AG09309 (cell line): ENCODE measurements at regions not wholly inside any gene's neighbourhood (a gene's known extent, or its start where the extent isn't known, plus 50 kb on each side); places are given as distances from the start of the nearest gene placed in this dataset.

ENCODE experiments used
- DNase-seq: peaks from one replicate; pipeline ENCODE4 v3.0.0-alpha.2; 2010; ENCODE audit warnings: low read depth
- H3K4me3 ChIP-seq: 2 replicates; pipeline ENCODE4 v1.5.1; 2011; ENCODE audit warnings: mild to moderate bottlenecking, low read depth, low read length, moderate library complexity; ENCODE audit not compliant: control insufficient read depth
- TF ChIP-seq, protein P1 (sequence below): IDR thresholded peaks from 2 replicates; pipeline ENCODE4 v1.5.1; 2011; ENCODE audit warnings: mild to moderate bottlenecking, low read depth, low read length, inconsistent platforms; ENCODE audit not compliant: insufficient read depth, control insufficient read depth; ENCODE audit errors: missing control alignments

DNA sequence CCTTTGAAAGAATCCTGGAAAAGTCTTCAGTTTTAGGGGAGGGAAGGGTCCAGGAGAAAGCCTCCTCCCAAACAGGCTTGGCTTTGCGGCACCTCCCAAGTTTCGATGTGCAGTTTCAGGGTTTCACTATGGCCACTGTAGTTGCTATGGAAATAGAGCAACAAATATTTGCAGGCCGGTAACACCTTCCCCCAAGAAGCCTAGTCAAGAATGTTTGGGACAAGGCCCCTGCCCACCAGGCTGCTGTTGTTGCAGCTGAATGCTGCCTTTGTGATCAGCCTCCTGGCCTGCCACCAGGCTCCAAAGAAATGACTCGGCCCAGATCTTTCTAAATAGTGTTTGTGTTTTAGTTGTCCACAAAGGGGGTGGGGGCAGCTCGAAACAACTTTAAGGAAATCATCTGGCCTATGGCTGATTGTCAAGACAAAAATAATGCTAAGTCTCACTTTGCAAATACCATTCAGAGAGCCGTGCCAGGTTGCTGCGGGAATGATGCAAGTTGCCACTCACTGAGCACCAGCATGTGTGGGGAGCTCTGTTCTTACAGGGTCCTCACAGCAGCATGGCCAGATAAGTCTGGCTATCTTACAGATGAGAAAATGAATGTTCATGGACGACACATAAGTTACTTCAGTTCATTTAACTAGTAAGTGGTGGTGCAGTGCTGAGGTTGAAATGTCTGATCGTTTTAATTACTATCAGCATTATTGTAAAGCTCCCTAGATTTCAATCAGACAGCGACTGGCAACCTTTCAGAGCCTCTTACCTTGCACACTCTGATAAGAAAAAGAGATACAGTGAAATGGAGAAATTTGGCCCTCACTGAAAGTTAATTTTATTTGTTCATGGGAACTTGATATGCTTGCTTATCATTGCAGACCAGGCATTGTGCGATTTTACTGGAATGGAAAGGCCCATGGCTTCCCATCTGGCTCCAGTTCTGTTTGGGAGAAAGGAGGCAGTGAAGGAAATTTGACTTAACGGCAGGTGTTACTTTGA is 91.2 kb upstream of the JUN start:
- no peak overlapping the region for H3K4me3 ChIP-seq
- DNase-seq, result no peak
- TF ChIP-seq, protein P1, sequence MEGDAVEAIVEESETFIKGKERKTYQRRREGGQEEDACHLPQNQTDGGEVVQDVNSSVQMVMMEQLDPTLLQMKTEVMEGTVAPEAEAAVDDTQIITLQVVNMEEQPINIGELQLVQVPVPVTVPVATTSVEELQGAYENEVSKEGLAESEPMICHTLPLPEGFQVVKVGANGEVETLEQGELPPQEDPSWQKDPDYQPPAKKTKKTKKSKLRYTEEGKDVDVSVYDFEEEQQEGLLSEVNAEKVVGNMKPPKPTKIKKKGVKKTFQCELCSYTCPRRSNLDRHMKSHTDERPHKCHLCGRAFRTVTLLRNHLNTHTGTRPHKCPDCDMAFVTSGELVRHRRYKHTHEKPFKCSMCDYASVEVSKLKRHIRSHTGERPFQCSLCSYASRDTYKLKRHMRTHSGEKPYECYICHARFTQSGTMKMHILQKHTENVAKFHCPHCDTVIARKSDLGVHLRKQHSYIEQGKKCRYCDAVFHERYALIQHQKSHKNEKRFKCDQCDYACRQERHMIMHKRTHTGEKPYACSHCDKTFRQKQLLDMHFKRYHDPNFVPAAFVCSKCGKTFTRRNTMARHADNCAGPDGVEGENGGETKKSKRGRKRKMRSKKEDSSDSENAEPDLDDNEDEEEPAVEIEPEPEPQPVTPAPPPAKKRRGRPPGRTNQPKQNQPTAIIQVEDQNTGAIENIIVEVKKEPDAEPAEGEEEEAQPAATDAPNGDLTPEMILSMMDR, result no peak

DNA sequence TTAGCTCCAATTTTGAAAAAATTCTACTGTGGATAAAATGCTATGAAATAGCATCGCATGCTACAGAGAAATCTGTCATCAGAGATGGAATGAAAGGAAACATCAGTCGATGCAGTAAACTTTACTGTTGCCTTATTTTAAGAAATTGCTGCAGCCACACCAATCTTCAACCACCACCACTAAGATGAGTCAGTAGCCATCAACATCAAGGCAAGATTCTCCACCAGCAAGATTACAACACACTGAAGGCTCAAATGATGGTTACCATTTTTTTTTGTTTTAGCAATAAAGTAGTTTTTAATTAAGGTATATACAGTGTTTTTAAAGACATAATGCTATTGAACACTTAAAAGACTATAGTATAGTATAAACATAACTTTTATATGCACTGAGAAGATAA is 95.6 kb upstream of the JUN start:
- no peak overlapping the region for H3K4me3 ChIP-seq
- no peak for DNase-seq
- TF ChIP-seq, protein P1, result no peak

DNA sequence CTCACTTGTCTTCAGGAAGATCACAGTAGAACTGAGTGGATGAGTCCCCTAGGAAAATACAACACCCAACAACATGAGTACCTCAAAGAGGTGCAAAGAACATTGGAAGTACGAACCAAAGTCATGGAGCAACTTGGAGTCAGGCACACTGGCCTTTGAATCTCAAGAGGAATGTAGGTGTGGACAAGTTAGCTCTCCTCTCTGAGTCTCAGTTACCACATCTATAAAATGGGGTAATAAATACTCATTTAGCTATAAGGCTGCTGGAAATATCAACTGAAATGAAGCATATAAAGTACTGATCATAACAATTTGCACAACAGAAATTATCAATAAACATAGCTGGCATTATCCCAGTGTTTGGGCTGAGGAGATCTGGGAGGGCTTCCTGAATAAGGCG is 96.7 kb upstream of the JUN start:
- no peak overlapping the region for H3K4me3 ChIP-seq
- TF ChIP-seq, protein P1, result no peak
- no peak for DNase-seq

DNA sequence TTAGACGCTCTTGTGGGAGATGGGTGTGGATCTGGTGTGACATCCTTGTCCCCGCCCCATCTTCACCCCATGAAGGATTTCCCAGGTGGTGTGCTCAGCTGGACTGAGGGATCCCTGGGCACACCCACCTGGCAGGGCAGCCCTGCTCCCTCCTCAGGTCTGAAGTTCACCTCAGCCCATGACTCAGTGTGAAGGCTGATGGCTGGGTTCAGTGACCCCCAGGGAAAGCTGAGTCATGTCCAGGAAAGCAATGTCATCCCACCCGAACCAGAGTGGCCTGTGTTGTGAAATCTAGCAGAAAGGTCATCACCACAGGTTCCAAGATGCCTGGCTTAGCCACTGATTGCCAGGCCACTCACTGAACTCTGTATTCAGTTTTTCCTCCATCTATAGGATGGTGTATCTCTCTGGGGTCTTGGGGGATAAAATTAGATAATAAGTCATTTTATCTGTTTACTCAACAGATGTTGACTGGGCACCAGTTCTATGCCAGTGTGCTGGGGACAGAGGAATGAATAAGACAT is 97.7 kb upstream of the JUN start:
- no peak for DNase-seq
- no peak overlapping the region for H3K4me3 ChIP-seq
- TF ChIP-seq, protein P1, result no peak

DNA sequence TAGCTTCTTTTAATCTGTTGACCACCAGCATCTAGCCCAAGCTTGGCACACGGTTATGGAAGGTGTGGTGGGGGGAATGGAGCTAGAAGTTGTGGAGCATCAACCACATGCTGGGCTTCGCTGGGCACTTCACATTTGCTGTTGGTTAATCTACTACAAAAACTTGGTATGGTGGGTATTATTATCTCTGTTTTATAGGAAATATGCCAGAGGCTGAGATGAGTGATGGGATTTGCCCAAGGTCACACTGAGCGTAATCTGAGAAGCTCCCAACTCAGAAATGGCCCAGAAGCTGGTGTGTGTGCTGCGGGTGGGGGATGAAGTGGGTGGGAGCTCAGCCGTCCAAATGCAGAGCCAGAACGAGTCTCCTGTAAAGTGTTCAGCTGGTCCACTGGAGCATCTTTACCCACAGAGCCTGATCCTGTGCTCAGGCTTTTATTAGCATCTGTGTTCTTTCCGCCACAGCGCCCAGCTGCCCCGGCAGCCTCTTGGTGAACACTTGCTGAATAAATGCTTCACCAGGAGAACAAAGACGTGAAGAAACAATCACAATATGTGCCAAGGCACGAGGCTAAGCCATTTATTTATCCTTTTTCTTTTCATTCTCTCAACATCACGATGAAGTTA is 98.6 kb upstream of the JUN start:
- no peak for DNase-seq
- no peak overlapping the region for H3K4me3 ChIP-seq
- TF ChIP-seq, protein P1, result no peak

DNA sequence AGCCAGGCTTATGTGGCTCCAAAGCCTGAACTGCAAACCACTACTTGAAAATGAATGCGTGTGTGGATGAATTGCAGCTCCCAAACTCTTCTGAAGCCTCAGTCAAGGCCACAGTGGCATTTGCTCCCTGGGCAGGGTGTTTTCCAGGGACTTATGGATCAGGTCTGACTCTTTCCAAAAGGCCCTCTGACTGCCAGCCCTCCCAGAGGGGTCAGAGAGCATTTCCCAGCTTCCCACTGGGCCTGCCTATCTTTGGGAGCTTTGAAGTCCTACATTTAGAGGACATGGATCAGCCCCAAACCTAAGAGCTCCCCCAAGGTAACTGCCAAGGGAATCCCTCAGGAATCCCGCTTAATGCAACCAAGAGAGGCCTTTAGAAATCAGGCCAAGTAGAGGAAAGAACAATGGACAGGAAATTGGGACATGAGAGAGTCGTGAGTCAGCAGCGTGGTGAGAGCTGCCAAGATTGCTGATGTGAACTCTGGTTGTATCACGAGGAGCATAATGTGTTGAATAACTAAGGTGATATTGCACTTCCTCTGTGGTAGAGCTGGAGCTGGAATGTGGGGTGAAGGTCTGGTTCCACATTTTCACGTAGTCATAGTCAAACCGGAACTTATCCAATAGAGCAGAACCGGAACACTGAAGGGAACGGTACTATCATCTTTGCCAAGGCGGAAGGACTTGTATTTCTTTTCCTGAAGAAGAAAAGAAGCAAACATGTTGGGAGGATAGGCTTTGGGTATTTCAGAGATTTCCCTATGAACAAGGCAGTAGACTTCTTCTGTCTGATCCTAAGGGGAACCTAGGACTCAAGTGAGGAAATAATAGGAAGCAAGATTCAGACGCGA is 99.4 kb upstream of the JUN start:
- H3K4me3 ChIP-seq, result no peak overlapping the region
- peak; percentile 90 for DNase-seq
- TF ChIP-seq, protein P1, result no peak
